ENCODE measurements at regions not wholly inside any gene's neighbourhood (a gene's known extent, or its start where the extent isn't known, plus 50 kb on each side); places are given as distances from the start of the nearest gene placed in this dataset.
A peak's percentile ranks its signal among the peaks of the same experiment; 100 is the strongest.

DNA sequence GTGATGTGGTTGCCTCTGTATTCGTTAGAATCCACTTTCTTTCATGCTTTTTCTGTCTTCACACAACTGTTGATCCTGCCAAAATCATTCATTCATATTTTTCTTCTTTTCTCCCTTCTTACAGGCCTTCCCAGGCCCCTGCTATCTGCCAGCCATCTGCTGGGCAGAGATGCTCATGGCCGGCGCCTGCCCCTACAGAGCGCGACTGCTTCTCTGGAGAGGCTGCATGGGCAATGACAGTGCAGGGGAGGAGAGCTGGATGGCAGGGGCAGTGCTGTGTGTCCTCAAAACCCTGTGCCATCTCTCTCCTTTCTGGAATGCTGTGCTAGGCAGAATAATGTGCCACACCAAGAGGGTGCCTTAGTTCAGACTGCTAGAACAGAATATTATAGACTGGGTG lies 125.2 kb downstream of the INHBB start:
- Histone ChIP-seq H2AFZ (ENCODE audit: low read length) (no peak overlapping the region), H3K9ac (ENCODE audit: low read length) (peak overlapping the region; percentile 31), H3K27me3 (ENCODE audit: low read length) (no peaks in the 10 kb centered on the region), H3F3A (ENCODE audit: low read length, unreplicated experiment) (peaks cover 11% of the 10 kb centered on the region), H3K4me1 (ENCODE audit: insufficient read depth, low read length) (peaks cover 63% of the 10 kb centered on the region), H3K9me3 (ENCODE audit: low read length) (no peaks in the 10 kb centered on the region), H4K20me1 (ENCODE audit: low read length) (no peaks in the 10 kb centered on the region), H3K4me3 (ENCODE audit: low read length) (no peak overlapping the region), H3K27ac (ENCODE audit: low read length) (peak overlapping the region; percentile 83), H3K36me3 (ENCODE audit: low read depth, low read length) (no peaks in the 10 kb centered on the region), H3K79me2 (ENCODE audit: low read length) (no peaks in the 10 kb centered on the region), H3K4me2 (ENCODE audit: low read length) (peak overlapping the region; percentile 53), H3K9me2 (replicated peaks; ENCODE audit: low read length) (no peaks in the 10 kb centered on the region)
- BruUV-seq (replicated peaks) = no TSS peak
- DNase-seq = no peak
- intact Hi-C loops (cut with micrococcal nuclease) = loop anchor here (2.0 kb wide), 1 partner anchor 72 kb away; no protein-coding TSS in a partner anchor
- ChIA-PET POLR2A (ENCODE audit: unreplicated experiment) (no interaction called here), CTCF (no interaction called here)
- TF ChIP-seq EZH2 (IDR thresholded peaks at IDR 0.05; ENCODE audit: low read length, unreplicated experiment) (no peak), EZH2phosphoT487 (IDR thresholded peaks at IDR 0.05; ENCODE audit: borderline replicate concordance, low read length) (no peak)
- TF ChIP-seq, protein P1, sequence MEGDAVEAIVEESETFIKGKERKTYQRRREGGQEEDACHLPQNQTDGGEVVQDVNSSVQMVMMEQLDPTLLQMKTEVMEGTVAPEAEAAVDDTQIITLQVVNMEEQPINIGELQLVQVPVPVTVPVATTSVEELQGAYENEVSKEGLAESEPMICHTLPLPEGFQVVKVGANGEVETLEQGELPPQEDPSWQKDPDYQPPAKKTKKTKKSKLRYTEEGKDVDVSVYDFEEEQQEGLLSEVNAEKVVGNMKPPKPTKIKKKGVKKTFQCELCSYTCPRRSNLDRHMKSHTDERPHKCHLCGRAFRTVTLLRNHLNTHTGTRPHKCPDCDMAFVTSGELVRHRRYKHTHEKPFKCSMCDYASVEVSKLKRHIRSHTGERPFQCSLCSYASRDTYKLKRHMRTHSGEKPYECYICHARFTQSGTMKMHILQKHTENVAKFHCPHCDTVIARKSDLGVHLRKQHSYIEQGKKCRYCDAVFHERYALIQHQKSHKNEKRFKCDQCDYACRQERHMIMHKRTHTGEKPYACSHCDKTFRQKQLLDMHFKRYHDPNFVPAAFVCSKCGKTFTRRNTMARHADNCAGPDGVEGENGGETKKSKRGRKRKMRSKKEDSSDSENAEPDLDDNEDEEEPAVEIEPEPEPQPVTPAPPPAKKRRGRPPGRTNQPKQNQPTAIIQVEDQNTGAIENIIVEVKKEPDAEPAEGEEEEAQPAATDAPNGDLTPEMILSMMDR (conservative IDR thresholded peaks at IDR 0.05; ENCODE audit: low read depth, low read length) = no peak
- ATAC-seq = no peak

DNA sequence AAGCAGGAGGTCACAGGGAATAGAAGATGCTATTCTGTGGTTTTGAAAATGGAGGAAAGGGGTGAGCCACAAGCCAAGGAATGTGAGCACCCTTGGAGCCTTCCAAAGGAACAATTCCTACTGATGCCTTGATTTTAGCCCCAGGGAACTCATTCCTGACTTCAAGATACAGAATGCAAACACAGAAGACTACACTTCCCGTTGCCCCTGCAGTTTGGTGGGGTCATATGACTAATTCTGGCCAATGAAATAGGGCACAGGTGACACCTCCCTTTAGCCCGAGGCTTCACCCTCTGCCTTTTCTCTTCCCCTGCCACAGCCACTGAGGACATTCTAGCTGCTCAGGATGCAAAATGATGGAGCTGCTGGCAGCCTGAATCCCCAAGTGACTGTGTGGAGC lies 126.1 kb downstream of the INHBB start:
- Histone ChIP-seq H3K27ac (ENCODE audit: low read length) (peak overlapping the region; percentile 93), H3K27me3 (ENCODE audit: low read length) (no peaks in the 10 kb centered on the region), H3F3A (ENCODE audit: low read length, unreplicated experiment) (peaks cover 11% of the 10 kb centered on the region), H3K9me2 (replicated peaks; ENCODE audit: low read length) (no peaks in the 10 kb centered on the region), H3K79me2 (ENCODE audit: low read length) (no peaks in the 10 kb centered on the region), H3K4me1 (ENCODE audit: insufficient read depth, low read length) (peaks cover 69% of the 10 kb centered on the region), H3K9me3 (ENCODE audit: low read length) (no peaks in the 10 kb centered on the region), H3K36me3 (ENCODE audit: low read depth, low read length) (no peaks in the 10 kb centered on the region), H3K4me2 (ENCODE audit: low read length) (no peak overlapping the region), H3K4me3 (ENCODE audit: low read length) (no peak overlapping the region), H4K20me1 (ENCODE audit: low read length) (no peaks in the 10 kb centered on the region), H2AFZ (ENCODE audit: low read length) (no peak overlapping the region), H3K9ac (ENCODE audit: low read length) (no peak overlapping the region)
- ChIA-PET POLR2A (ENCODE audit: unreplicated experiment) (no interaction called here), CTCF (no interaction called here)
- DNase-seq (peak; percentile 45), ATAC-seq (no peak)
- intact Hi-C loops (cut with micrococcal nuclease) = loop anchor here (2.0 kb wide), 1 partner anchor 29 kb away; no protein-coding TSS in a partner anchor
- no TSS peak for BruUV-seq (replicated peaks)
- TF ChIP-seq, protein P1 (conservative IDR thresholded peaks at IDR 0.05; ENCODE audit: low read depth, low read length) = no peak
- TF ChIP-seq EZH2phosphoT487 (IDR thresholded peaks at IDR 0.05; ENCODE audit: borderline replicate concordance, low read length) (no peak), EZH2 (IDR thresholded peaks at IDR 0.05; ENCODE audit: low read length, unreplicated experiment) (no peak)

DNA sequence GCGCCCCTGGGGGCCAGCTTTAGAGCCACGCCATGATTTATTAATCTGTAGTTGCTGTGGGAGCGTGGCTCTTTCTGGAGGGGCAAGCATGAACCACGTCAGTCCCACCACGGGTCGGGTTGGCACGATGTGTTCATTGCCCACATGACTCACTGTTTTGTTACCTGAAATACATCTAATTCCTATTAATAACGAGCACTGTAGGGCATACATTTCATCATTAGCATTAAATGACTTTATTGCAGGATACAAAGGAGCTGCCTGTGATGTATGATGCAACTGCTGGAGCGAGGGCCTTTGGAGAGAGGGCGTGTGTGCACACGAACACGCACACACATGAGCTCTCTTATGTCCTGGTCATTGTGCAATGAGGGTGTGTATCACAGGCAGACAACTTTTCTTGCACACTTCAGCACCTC lies 127.0 kb downstream of the INHBB start:
- CTCF ChIA-PET = no interaction called here
- Histone ChIP-seq H3K4me3 (ENCODE audit: low read length) (no peak overlapping the region), H3K4me1 (ENCODE audit: insufficient read depth, low read length) (peaks cover 69% of the 10 kb centered on the region), H3K9me2 (replicated peaks; ENCODE audit: low read length) (no peaks in the 10 kb centered on the region), H3K9me3 (ENCODE audit: low read length) (no peaks in the 10 kb centered on the region), H3K27ac (ENCODE audit: low read length) (peak overlapping the region; percentile 93), H3K4me2 (ENCODE audit: low read length) (peak overlapping the region; percentile 55), H3K36me3 (ENCODE audit: low read depth, low read length) (no peaks in the 10 kb centered on the region), H4K20me1 (ENCODE audit: low read length) (no peaks in the 10 kb centered on the region), H3K79me2 (ENCODE audit: low read length) (no peaks in the 10 kb centered on the region), H2AFZ (ENCODE audit: low read length) (no peak overlapping the region), H3F3A (ENCODE audit: low read length, unreplicated experiment) (peaks cover 11% of the 10 kb centered on the region), H3K27me3 (ENCODE audit: low read length) (no peaks in the 10 kb centered on the region), H3K9ac (ENCODE audit: low read length) (peak overlapping the region; percentile 68)
- no TSS peak for BruUV-seq (replicated peaks)
- TF ChIP-seq EZH2 (IDR thresholded peaks at IDR 0.05; ENCODE audit: low read length, unreplicated experiment) (no peak), EZH2phosphoT487 (IDR thresholded peaks at IDR 0.05; ENCODE audit: borderline replicate concordance, low read length) (no peak)
- POLR2A ChIA-PET (ENCODE audit: unreplicated experiment) = no interaction called here
- intact Hi-C loops (cut with micrococcal nuclease) = loop anchor here (2.0 kb wide), 1 partner anchor 30 kb away; no protein-coding TSS in a partner anchor
- DNase-seq = peak; percentile 42
- ATAC-seq = no peak

Measured in PC-3 (cell line).